Osteoblast (primary cell): ENCODE measurements at regions not wholly inside any gene's neighbourhood (a gene's known extent, or its start where the extent isn't known, plus 50 kb on each side); places are given as distances from the start of the nearest gene placed in this dataset.

Experiments
- DNase-seq: peaks from one replicate; pipeline ENCODE4 v3.0.0; 2011; ENCODE audit warnings: low spot score, mixed read lengths; ENCODE audit not compliant: insufficient read length; ENCODE audit errors: missing footprints
- H2AFZ ChIP-seq: 2 replicates; pipeline ENCODE4 v1.6.0; 2011; ENCODE audit warnings: mild to moderate bottlenecking, low read length
- H3K27ac ChIP-seq: 2 replicates; pipeline ENCODE4 v1.5.1; 2011; ENCODE audit warnings: mild to moderate bottlenecking, low read depth, low read length, moderate library complexity
- H3K27me3 ChIP-seq: 2 replicates; pipeline ENCODE4 v1.6.0; 2012; ENCODE audit warnings: mild to moderate bottlenecking, control low read depth, inconsistent platforms, low read length, moderate library complexity; ENCODE audit not compliant: insufficient read depth
- H3K36me3 ChIP-seq: 2 replicates; pipeline ENCODE4 v1.5.1; 2011; ENCODE audit warnings: mild to moderate bottlenecking, low read length, control low read depth, moderate library complexity; ENCODE audit not compliant: insufficient read depth
- H3K4me1 ChIP-seq: 2 replicates; pipeline ENCODE4 v1.5.1; 2011; ENCODE audit warnings: mild to moderate bottlenecking, low read length, control low read depth, moderate library complexity; ENCODE audit not compliant: insufficient read depth
- H3K4me2 ChIP-seq: 2 replicates; pipeline ENCODE4 v1.6.0; 2011; ENCODE audit warnings: mild to moderate bottlenecking, low read length; ENCODE audit not compliant: insufficient read depth
- H3K4me3 ChIP-seq: fragments of 200-600 bp; sonication (generic); 3 replicates; pipeline ENCODE4 v1.5.1; 2012; ENCODE audit warnings: mild to moderate bottlenecking, low read length, inconsistent platforms; ENCODE audit not compliant: insufficient read depth
- H3K79me2 ChIP-seq: 2 replicates; pipeline ENCODE4 v1.6.0; 2012; ENCODE audit warnings: mild to moderate bottlenecking, low read length, control low read depth, inconsistent platforms; ENCODE audit not compliant: insufficient read depth
- H3K9me3 ChIP-seq: 2 replicates; pipeline ENCODE4 v1.5.1; 2011; ENCODE audit warnings: low read depth, low read length, control low read depth
- H4K20me1 ChIP-seq: 2 replicates; pipeline ENCODE4 v1.6.0; 2012; ENCODE audit warnings: mild to moderate bottlenecking, low read length, control low read depth; ENCODE audit not compliant: insufficient read depth
- TF ChIP-seq, protein P1 (sequence below): IDR thresholded peaks from 2 replicates; pipeline ENCODE4 v1.5.1; 2011; ENCODE audit warnings: mild to moderate bottlenecking, low read depth, low read length, moderate library complexity; ENCODE audit errors: extremely low read depth

DNA sequence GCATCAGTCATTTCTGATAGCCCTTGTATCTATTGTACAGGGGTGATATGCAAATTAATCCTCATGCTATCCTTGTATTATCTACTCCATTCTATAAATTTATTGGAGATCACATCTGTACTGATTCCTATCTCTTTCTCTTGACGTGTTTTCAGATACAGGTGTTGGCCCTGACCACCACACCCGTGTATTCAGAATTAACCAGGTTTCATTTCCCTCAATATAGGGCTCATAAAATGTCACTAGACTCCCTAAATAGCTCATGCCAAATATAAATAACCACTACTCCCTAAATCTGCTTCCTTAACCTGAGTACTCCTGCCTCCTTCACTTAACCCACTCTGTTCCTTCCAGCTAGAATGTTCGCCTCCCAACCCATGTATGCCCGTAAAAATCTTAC lies 522.8 kb upstream of the KLF4 start:
- TF ChIP-seq, protein P1, sequence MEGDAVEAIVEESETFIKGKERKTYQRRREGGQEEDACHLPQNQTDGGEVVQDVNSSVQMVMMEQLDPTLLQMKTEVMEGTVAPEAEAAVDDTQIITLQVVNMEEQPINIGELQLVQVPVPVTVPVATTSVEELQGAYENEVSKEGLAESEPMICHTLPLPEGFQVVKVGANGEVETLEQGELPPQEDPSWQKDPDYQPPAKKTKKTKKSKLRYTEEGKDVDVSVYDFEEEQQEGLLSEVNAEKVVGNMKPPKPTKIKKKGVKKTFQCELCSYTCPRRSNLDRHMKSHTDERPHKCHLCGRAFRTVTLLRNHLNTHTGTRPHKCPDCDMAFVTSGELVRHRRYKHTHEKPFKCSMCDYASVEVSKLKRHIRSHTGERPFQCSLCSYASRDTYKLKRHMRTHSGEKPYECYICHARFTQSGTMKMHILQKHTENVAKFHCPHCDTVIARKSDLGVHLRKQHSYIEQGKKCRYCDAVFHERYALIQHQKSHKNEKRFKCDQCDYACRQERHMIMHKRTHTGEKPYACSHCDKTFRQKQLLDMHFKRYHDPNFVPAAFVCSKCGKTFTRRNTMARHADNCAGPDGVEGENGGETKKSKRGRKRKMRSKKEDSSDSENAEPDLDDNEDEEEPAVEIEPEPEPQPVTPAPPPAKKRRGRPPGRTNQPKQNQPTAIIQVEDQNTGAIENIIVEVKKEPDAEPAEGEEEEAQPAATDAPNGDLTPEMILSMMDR: no peak
- H3K9me3 ChIP-seq: no peaks in the 10 kb centered on the region
- H2AFZ ChIP-seq: no peak overlapping the region
- H3K36me3 ChIP-seq: no peaks in the 10 kb centered on the region
- no peaks in the 10 kb centered on the region for H4K20me1 ChIP-seq
- H3K4me3 ChIP-seq: no peak overlapping the region
- H3K27me3 ChIP-seq: no peaks in the 10 kb centered on the region
- no peaks in the 10 kb centered on the region for H3K79me2 ChIP-seq
- no peak overlapping the region for H3K27ac ChIP-seq
- no peak for DNase-seq
- no peaks in the 10 kb centered on the region for H3K4me1 ChIP-seq
- no peak overlapping the region for H3K4me2 ChIP-seq

DNA sequence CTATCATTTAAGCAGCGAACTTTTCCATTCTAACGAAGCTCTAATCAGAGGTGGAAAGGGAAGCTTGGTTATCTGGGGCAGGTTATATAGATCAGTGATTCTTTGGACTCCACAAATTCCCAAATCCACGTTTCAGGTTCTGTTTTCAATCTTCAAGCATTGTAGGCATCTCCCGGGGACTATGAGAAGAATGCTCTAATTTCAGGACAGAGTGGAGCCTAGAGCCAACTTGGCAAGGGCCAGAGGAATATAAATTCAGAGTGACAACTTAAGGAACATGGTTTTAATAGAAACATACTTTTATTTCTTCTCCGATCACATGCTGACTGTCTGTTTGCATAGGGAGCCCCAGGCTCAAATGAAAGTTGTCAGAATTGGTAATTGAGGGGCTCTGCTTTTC lies 514.0 kb upstream of the KLF4 start:
- no peak overlapping the region for H2AFZ ChIP-seq
- no peaks in the 10 kb centered on the region for H3K36me3 ChIP-seq
- H3K27me3 ChIP-seq: peaks cover 5% of the 10 kb centered on the region
- no peak for DNase-seq
- TF ChIP-seq, protein P1: no peak
- no peaks in the 10 kb centered on the region for H3K9me3 ChIP-seq
- no peaks in the 10 kb centered on the region for H3K4me1 ChIP-seq
- no peaks in the 10 kb centered on the region for H3K79me2 ChIP-seq
- no peak overlapping the region for H3K4me2 ChIP-seq
- no peak overlapping the region for H3K4me3 ChIP-seq
- no peak overlapping the region for H3K27ac ChIP-seq
- H4K20me1 ChIP-seq: no peaks in the 10 kb centered on the region

DNA sequence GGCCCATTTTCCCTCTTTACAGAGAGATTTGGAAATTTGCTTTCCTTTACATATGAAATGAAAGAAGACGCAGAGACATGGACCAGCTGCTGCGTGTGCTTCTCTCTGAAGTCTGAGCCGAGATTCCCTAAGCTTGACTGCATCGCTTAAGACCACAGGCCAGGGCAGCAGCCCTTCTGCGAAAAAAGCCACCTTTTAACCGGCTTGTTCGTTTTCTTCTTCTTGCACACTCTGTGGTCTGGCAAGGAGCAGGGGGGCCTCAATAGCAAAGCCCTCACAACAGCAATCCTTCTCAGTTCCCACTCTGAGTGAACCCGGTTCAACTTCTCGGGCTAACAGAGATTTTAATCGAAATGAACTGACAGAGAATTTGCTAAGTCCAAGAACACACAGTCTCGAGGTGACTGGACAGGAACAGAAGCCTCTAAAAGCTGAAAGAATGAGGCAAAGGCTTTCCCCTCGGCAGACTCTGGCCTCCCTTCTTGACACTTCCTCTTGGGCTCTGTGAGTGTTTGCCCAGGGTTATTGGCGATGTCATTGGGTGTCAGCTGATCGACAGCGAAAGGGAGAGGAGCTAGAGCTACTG lies 512.9 kb upstream of the KLF4 start:
- Histone ChIP-seq H3K27ac (no peak overlapping the region), H4K20me1 (no peaks in the 10 kb centered on the region), H3K4me2 (peak overlapping the region; percentile 17), H3K36me3 (no peaks in the 10 kb centered on the region), H3K9me3 (no peaks in the 10 kb centered on the region), H3K27me3 (peaks cover 5% of the 10 kb centered on the region), H2AFZ (peak overlapping the region; percentile 20), H3K79me2 (no peaks in the 10 kb centered on the region), H3K4me3 (no peak overlapping the region), H3K4me1 (no peaks in the 10 kb centered on the region)
- DNase-seq: no peak
- TF ChIP-seq, protein P1: no peak

DNA sequence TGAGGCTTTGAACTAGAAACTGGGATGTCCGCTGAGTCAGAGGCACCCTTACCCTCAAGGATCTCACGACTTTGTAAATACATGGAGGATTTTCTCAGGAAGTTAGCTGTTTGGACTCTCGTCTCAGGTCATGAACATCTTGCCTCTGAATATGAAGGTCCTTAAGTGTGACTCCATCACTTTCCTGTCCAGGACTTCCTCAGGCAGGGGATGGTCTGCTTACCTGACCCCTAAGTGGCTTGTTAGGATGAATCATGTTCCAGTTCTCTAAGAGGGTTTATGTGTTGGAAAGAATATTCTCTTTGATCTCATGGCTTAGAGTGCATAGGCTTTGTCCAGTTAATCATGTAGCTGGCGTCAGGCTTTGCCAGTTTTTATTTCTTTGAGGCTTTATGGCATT lies 511.7 kb upstream of the KLF4 start:
- Histone ChIP-seq H4K20me1 (no peaks in the 10 kb centered on the region), H3K4me2 (no peak overlapping the region), H3K27me3 (peaks cover 5% of the 10 kb centered on the region), H3K4me3 (no peak overlapping the region), H2AFZ (no peak overlapping the region), H3K36me3 (no peaks in the 10 kb centered on the region), H3K27ac (no peak overlapping the region), H3K4me1 (no peaks in the 10 kb centered on the region), H3K79me2 (no peaks in the 10 kb centered on the region), H3K9me3 (no peaks in the 10 kb centered on the region)
- TF ChIP-seq, protein P1: no peak
- no peak for DNase-seq
